GM12873 (cell line): ENCODE measurements at regions not wholly inside any gene's neighbourhood (a gene's known extent, or its start where the extent isn't known, plus 50 kb on each side); places are given as distances from the start of the nearest gene placed in this dataset.

Experiments
- CTCF ChIP-seq: IDR thresholded peaks from 2 replicates; pipeline ENCODE4 v1.5.1; 2012; ENCODE audit warnings: low read depth, mild to moderate bottlenecking, moderate library complexity, low read length, control low read depth; ENCODE audit not compliant: insufficient read depth; ENCODE audit errors: missing control alignments

DNA sequence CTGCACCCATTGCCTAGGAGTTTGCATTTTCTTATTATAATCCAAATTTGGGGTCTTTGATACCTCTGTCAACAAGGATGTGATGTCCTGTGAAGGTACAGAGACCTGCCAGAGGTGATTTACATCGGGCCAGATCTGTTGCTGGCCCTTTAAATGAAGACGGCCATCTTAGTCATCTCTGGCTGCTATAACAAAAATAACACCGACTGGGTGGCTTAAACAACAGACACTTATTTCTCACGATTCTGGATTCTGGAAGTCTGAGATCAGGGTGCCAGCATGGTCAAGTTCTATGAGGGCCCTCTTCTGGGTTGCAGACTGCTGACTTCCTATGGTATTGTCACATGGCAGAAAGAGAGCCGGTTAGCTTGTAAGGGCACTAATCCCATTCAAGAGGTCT, 75.7 kb downstream of the F11 start:
- TF ChIP-seq CTCF, result no peak
